Activated T-cell treated with anti-CD3 and anti-CD28 coated beads, Interleukin-2, amount 50 U/mL, for 48 hours (primary cell): ENCODE measurements at regions not wholly inside any gene's neighbourhood (a gene's known extent, or its start where the extent isn't known, plus 50 kb on each side); places are given as distances from the start of the nearest gene placed in this dataset.

ENCODE experiments used
- DNase-seq, 2 experiments: peaks; one replicate each; pipeline ENCODE4 v3.0.0-alpha.2; 2020

DNA sequence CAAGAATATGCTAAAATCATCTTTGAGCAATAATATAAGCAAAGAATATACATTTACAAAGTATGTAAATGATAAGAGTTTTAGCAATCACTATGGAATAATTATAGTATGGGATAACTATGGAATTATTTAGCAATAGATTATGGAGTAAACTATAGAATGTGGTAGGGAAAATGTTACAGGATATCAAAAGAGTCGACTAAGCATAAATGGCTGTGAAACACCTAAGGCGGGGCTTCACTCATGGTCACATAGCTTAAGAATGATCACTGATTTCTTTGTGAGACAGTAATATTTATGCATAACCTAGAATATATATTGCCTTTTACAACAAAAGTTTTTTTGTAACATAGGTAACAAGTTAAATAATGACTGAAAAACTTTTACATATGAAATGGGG lies 2049.7 kb downstream of the ARAP2 start:
- DNase-seq, result no peak

- no peak for DNase-seq
Measured at GRCh38 chr4:34196375-34196774, 2047.9 kb downstream of the ARAP2 start.

- DNase-seq, result no peak
Measured at GRCh38 chr4:34198966-34199365, 2045.3 kb downstream of the ARAP2 start.

DNA sequence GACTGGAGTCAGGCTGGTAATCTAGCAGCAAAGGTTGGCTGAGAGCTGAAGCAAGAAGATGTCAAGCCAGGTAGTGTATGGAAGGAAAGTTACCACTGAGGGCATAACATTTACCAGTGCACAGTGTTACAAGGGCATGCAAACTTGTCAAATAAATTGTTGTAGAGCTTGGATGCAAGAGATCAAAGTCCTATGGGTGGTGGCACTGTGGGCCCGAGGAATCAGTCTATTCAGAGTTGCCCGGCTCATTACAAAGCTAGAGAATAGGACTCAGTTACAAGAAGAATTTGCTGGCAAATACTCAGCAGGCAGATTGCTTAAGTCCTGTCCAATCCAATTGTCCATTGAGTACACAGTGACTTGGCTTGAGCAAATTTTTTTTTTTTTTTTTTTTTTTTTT lies 2043.8 kb downstream of the ARAP2 start:
- DNase-seq, result no peak

DNA sequence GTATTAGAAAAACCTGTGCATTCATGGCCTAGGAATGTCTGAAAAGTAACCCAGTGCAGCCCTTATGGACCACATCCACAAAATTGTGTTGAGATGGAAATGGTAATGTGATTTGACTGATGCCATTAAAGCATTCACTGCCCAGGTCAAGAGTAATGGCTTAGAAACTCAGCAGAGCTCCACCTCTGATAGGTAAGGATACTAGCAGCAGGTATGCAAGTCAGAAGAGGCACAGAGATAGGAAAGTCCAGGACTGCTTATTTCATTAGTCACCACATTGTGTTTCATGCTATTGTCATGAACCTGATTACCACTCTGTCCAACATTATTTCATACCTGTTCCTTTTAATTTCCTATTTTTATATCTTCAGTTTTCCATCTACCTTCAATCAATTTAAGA lies 2042.2 kb downstream of the ARAP2 start:
- no peak for DNase-seq

GRCh38 chr4:34220601-34221000 lies 2023.7 kb downstream of the ARAP2 start:
- no peak for DNase-seq

DNA sequence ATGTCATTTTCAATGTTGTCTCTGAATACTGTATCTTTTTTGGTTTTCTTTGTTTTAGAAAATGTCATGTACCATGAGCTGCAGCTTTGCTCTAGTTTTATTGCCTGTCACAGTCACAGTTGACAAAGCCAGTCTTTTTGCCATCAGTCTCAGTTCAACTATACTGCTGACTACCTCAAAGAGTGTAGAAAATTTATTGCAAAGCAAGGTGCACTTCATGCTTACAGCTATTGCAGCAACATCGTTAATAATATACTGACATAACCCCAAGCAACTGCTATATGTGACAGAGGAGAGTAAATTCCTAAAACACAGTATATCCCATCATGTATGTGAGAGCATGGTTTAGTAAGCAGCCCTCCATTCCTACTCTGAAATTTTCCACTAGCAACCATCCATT lies 2022.3 kb downstream of the ARAP2 start:
- DNase-seq, result no peak

- no peak for DNase-seq
Measured at GRCh38 chr4:34236118-34236517, 2008.2 kb downstream of the ARAP2 start.

DNA sequence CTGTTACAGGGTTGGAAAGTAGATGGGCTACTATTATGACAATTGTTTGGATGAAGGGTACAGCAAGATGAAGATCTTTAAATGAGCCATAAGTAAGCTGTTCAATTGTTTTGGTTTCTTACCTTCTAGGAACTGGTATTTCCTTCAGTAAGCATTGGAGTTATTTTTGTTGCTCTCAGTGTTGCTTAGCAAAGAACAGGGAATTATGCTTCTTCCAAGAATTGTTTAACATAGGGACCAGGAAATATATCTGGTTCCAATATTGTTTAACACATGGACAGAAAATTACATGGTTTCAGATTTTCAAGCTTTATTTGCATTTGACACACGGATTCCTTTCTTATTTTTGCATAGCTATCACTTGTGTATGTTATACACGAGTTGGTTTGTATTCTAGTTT lies 1999.0 kb downstream of the ARAP2 start:
- DNase-seq, result no peak

GRCh38 chr4:34250562-34250961 lies 1993.8 kb downstream of the ARAP2 start:
- no peak for DNase-seq

GRCh38 chr4:34253239-34253638 lies 1991.1 kb downstream of the ARAP2 start:
- no peak for DNase-seq

GRCh38 chr4:34258176-34258575 lies 1986.1 kb downstream of the ARAP2 start:
- no peak for DNase-seq

GRCh38 chr4:34261799-34262314 lies 1982.5 kb downstream of the ARAP2 start:
- no peak for DNase-seq

GRCh38 chr4:34269613-34270012 lies 1974.7 kb downstream of the ARAP2 start:
- no peak for DNase-seq

- DNase-seq, result no peak
Measured at GRCh38 chr4:34271479-34272355, 1972.6 kb downstream of the ARAP2 start.

GRCh38 chr4:34279011-34279410 lies 1965.3 kb downstream of the ARAP2 start:
- DNase-seq, result no peak

- no peak for DNase-seq
Measured at GRCh38 chr4:34280131-34280530, 1964.2 kb downstream of the ARAP2 start.

- no peak for DNase-seq
Measured at GRCh38 chr4:34281826-34282225, 1962.5 kb downstream of the ARAP2 start.

DNA sequence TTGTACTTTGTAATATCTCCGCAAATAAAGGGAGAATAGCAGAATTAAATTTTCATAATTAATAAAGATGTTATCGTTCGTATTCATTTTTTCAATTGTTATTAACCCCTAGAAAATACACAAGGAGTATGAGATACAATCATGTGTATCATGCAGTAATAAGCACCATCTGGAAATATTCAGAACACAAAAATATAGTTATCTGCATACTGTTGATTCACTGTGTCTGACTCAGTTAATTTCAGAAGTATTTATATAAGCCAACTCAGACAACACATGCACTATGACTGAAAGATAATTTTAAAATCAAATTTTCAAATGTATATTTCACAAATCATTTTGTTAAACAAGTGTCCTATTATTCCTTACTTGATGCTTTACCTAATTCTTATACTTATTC lies 1954.8 kb downstream of the ARAP2 start:
- DNase-seq, result no peak

- no peak for DNase-seq
Measured at GRCh38 chr4:34289962-34290361, 1954.4 kb downstream of the ARAP2 start.

DNA sequence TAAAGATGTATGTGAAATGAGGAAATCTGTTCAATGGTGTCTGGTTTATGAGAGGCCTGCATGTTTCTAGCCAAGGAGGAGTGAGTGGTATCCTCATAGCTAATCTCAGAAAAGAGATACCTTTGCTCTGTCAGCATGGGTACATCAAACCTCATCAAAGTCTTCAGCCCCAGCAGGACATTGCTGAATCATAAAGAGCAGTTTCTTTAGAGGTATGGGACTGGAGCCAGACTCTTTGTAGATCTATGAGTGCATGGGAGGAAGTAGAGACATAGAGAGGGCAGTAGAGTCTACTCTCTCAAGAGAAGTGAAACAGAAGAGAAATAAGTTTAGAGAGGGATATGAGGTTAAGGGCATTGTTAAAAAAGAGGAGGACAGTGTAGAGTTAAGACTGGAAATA lies 1950.9 kb downstream of the ARAP2 start:
- DNase-seq, result no peak

- no peak for DNase-seq
Measured at GRCh38 chr4:34309383-34309906, 1934.9 kb downstream of the ARAP2 start.

DNA sequence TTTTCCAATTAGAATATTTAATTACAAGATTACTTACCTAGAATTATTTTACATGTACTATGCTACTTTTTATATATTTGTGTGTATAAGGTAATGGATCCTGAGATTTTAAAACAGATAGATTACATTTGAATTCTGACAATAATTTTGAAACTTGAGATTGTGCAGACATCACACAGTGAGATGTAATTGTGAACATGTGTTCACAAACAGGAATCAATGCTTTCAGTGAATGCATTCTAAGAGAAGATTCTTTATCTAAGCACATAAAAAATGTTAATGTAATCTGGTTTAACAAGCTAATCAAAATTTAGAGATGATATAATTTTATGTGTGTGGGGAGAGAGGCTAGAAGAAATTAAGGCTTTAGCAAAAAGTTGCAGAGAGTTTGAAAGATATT lies 1925.5 kb downstream of the ARAP2 start:
- no peak for DNase-seq

GRCh38 chr4:34323549-34324320 lies 1920.6 kb downstream of the ARAP2 start:
- no peak for DNase-seq
